ENCODE measurements at regions not wholly inside any gene's neighbourhood (a gene's known extent, or its start where the extent isn't known, plus 50 kb on each side); places are given as distances from the start of the nearest gene placed in this dataset.

DNA sequence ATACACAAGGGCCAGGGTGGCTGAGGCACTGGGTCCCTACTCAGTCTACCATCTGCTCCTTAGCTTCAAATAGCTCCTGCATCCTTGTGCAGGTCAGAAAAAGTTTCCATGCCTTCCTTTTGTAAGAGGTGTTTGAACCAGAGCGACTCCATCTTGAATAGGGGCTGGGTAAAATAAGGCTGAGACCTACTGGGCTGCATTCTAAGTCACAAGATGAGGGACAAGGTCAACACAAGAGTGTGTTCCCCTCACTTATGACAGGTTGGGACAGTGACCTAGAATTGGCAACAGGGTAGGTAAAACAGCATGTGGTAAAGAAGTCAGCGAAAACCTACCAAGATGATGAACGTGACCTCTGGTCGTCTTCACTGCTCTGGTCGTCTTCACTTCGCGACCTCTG lies 120.5 kb downstream of the KCNK1 start:
- Mint-ChIP-seq H3K36me3 (no peaks in the 10 kb centered on the region), H3K4me1 (no peaks in the 10 kb centered on the region), H3K27ac (no peak overlapping the region), H3K4me3 (no peak overlapping the region), H3K27me3 (ENCODE audit: low read depth in 2 of 2) (no peaks in the 10 kb centered on the region), H3K9me3 (peaks cover 0 to 2% of the 10 kb centered on the region in 2 donors)
- H3K27ac ChIP-seq (ENCODE audit: low read length) = no peak overlapping the region
- 77% methylated on average over 7 of the region's 7 CpGs for WGBS (ENCODE audit: insufficient coverage)
- no peaks in the 10 kb centered on the region for H3K36me3 ChIP-seq (ENCODE audit: control insufficient read depth, insufficient read depth, low read length)
- DNase-seq (no peak), ATAC-seq (no peak)
- no peaks in the 10 kb centered on the region for H3K27me3 ChIP-seq (ENCODE audit: control insufficient read depth, insufficient read depth, low read length)
- H3K4me1 ChIP-seq (ENCODE audit: control insufficient read depth, insufficient read depth, low read length) = no peaks in the 10 kb centered on the region
- H3K9me3 ChIP-seq (ENCODE audit: control insufficient read depth, insufficient read depth, low read length) = no peaks in the 10 kb centered on the region
- TF ChIP-seq, protein P1, sequence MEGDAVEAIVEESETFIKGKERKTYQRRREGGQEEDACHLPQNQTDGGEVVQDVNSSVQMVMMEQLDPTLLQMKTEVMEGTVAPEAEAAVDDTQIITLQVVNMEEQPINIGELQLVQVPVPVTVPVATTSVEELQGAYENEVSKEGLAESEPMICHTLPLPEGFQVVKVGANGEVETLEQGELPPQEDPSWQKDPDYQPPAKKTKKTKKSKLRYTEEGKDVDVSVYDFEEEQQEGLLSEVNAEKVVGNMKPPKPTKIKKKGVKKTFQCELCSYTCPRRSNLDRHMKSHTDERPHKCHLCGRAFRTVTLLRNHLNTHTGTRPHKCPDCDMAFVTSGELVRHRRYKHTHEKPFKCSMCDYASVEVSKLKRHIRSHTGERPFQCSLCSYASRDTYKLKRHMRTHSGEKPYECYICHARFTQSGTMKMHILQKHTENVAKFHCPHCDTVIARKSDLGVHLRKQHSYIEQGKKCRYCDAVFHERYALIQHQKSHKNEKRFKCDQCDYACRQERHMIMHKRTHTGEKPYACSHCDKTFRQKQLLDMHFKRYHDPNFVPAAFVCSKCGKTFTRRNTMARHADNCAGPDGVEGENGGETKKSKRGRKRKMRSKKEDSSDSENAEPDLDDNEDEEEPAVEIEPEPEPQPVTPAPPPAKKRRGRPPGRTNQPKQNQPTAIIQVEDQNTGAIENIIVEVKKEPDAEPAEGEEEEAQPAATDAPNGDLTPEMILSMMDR (IDR thresholded peaks at IDR 0.05) = no peak
- no peak overlapping the region for H3K4me3 ChIP-seq (ENCODE audit: low read length)
- intact Hi-C loops (cut with micrococcal nuclease) = no loop called here

DNA sequence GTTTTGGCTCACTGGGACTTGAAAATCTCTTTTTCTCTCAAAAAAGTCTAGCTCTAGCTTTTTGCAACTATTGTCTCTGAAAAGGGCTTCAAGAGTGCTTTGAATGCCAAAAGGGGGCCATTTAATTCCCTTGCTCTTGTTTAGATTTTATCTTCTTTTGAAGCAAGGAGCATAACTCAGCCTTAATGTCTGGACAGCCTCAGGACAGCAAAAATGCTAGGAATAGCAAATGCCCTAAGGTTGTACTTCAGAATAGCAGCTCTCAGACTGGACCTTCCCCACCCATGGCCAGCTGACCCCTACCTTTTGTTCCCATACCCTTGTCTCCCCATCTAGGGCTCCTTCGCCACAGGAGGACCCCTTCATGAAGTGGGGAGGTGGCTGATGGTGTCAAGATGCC lies 121.4 kb downstream of the KCNK1 start:
- peaks cover 0 to 2% of the 10 kb centered on the region in 2 donors for H3K9me3 Mint-ChIP-seq
- whole genome bisulfite sequencing (ENCODE audit: insufficient coverage) = no CpG with 5 or more reads among the region's 1 CpG
- intact Hi-C loops (cut with micrococcal nuclease) = no loop called here
- Histone ChIP-seq H3K9me3 (ENCODE audit: control insufficient read depth, insufficient read depth, low read length) (no peaks in the 10 kb centered on the region), H3K4me3 (ENCODE audit: low read length) (no peak overlapping the region), H3K4me1 (ENCODE audit: control insufficient read depth, insufficient read depth, low read length) (no peaks in the 10 kb centered on the region), H3K36me3 (ENCODE audit: control insufficient read depth, insufficient read depth, low read length) (no peaks in the 10 kb centered on the region), H3K27ac (ENCODE audit: low read length) (no peak overlapping the region), H3K27me3 (ENCODE audit: control insufficient read depth, insufficient read depth, low read length) (no peaks in the 10 kb centered on the region)
- TF ChIP-seq, protein P1 (IDR thresholded peaks at IDR 0.05) = no peak
- no peaks in the 10 kb centered on the region for H3K27me3 Mint-ChIP-seq (ENCODE audit: low read depth in 2 of 2)
- no peak for ATAC-seq
- H3K36me3 Mint-ChIP-seq = no peaks in the 10 kb centered on the region
- no peak for DNase-seq
- no peak overlapping the region for H3K27ac Mint-ChIP-seq
- H3K4me1 Mint-ChIP-seq = no peaks in the 10 kb centered on the region
- no peak overlapping the region for H3K4me3 Mint-ChIP-seq

DNA sequence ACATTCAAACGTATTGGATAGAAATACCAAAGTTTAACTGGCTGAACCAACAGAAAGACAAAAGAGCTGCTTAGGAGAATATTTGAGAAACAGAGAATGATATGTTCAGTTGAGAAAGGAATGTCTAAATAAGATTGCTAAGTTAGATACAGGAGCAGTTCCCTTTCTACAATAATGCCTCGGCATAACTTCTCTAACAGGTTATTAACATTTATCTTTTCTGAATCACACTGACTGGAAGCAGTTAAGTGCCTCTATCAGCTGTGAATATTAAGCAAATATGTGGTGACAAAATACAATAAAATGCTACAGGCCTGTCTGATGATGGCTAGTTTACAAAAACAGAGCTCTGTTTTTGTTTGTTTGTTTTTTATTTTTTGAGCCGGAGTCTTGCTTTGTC lies 121.9 kb downstream of the KCNK1 start:
- Histone ChIP-seq H3K27me3 (ENCODE audit: control insufficient read depth, insufficient read depth, low read length) (no peaks in the 10 kb centered on the region), H3K9me3 (ENCODE audit: control insufficient read depth, insufficient read depth, low read length) (no peaks in the 10 kb centered on the region), H3K36me3 (ENCODE audit: control insufficient read depth, insufficient read depth, low read length) (no peaks in the 10 kb centered on the region), H3K4me3 (ENCODE audit: low read length) (no peak overlapping the region), H3K27ac (ENCODE audit: low read length) (no peak overlapping the region), H3K4me1 (ENCODE audit: control insufficient read depth, insufficient read depth, low read length) (no peaks in the 10 kb centered on the region)
- Mint-ChIP-seq H3K27me3 (ENCODE audit: low read depth in 2 of 2) (no peaks in the 10 kb centered on the region), H3K4me1 (no peaks in the 10 kb centered on the region), H3K36me3 (no peaks in the 10 kb centered on the region), H3K9me3 (peaks cover 0 to 2% of the 10 kb centered on the region in 2 donors), H3K27ac (no peak overlapping the region), H3K4me3 (no peak overlapping the region)
- DNase-seq (no peak), ATAC-seq (no peak)
- TF ChIP-seq, protein P1 (IDR thresholded peaks at IDR 0.05) = no peak
- 84% methylated on average over 2 of the region's 3 CpGs for WGBS (ENCODE audit: insufficient coverage)
- intact Hi-C loops (cut with micrococcal nuclease) = no loop called here

DNA sequence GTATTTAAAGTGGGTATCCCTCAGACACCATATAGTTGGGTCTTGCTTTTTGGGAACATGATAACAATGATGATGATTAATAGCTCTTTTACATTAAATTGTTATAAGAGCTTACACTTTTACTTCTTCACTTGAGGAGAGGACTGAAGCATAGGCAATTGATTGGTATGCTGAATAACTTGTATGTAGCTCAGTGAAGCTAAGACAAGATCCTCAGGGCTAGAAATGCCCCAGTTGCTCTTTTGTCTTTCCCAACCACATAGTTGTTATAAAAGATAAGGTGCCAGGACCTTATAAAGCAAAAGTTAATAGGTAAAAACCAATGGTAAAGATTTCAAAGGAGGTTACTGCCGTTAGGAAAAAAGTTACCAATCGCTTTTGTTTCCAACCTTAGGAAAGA lies 123.4 kb downstream of the KCNK1 start:
- Mint-ChIP-seq H3K27me3 (ENCODE audit: low read depth in 2 of 2) (no peaks in the 10 kb centered on the region), H3K36me3 (no peaks in the 10 kb centered on the region), H3K4me1 (no peaks in the 10 kb centered on the region), H3K9me3 (peaks cover 0 to 2% of the 10 kb centered on the region in 2 donors), H3K4me3 (no peak overlapping the region), H3K27ac (no peak overlapping the region)
- TF ChIP-seq, protein P1 (IDR thresholded peaks at IDR 0.05) = no peak
- intact Hi-C loops (cut with micrococcal nuclease) = no loop called here
- 97% methylated on average over 2 of the region's 2 CpGs for WGBS (ENCODE audit: insufficient coverage)
- DNase-seq = no peak
- Histone ChIP-seq H3K27ac (ENCODE audit: low read length) (no peak overlapping the region), H3K9me3 (ENCODE audit: control insufficient read depth, insufficient read depth, low read length) (no peaks in the 10 kb centered on the region), H3K4me1 (ENCODE audit: control insufficient read depth, insufficient read depth, low read length) (no peaks in the 10 kb centered on the region), H3K36me3 (ENCODE audit: control insufficient read depth, insufficient read depth, low read length) (no peaks in the 10 kb centered on the region), H3K4me3 (ENCODE audit: low read length) (no peak overlapping the region), H3K27me3 (ENCODE audit: control insufficient read depth, insufficient read depth, low read length) (no peaks in the 10 kb centered on the region)
- ATAC-seq = no peak

All from natural killer cell (primary cell).